Suprapubic skin (tissue), 3 donors: ENCODE measurements at regions not wholly inside any gene's neighbourhood (a gene's known extent, or its start where the extent isn't known, plus 50 kb on each side); places are given as distances from the start of the nearest gene placed in this dataset.

ENCODE experiments used
- CTCF ChIP-seq, 2 donors: fragments of 200-600 bp in 1 of 2; fragments of 450-650 bp in 1 of 2; sonication (generic) in 1 of 2; IDR thresholded peaks; one replicate each; pipeline ENCODE4 v1.5.1; 2016 to 2019; ENCODE audit warnings: antibody characterized with exemption in 2 of 2, mild to moderate bottlenecking in 1 of 2, moderate library complexity in 1 of 2
- POLR2A ChIP-seq, 2 donors: fragments of 450-650 bp; IDR thresholded peaks; one replicate each; pipeline ENCODE4 v1.6.1; 2017; ENCODE audit warnings: antibody characterized with exemption in 2 of 2, mild to moderate bottlenecking in 2 of 2, moderate library complexity in 2 of 2

DNA sequence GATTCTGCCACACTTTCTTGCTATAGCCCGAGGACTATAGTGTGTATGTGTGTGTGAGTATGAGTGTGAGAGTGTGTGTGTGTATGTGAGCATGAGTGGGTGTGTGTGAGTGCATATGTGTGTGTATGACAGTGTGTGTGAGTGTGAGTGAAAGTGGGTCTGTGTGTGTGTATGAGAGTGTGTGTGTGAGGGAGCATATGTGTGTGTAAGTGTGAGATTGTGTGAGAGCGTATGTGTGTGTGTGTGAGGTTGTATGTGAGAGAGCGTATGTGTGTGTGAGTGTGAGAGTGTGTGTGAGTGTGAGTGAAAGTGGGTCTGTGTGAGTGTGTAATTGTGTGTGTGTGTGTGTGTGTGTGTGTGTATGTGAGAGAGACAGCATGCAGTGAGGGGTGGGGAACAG, 89.0 kb upstream of the ACSL3 start:
- TF ChIP-seq CTCF (IDR thresholded peaks at IDR 0.05) (no peak), POLR2A (IDR thresholded peaks at IDR 0.05) (no peak)
